GM18507 (cell line): ENCODE measurements at regions not wholly inside any gene's neighbourhood (a gene's known extent, or its start where the extent isn't known, plus 50 kb on each side); places are given as distances from the start of the nearest gene placed in this dataset.
"Not testable (repeated sequence)": the region's sequence is repeated elsewhere in the genome, so short reads cannot be mapped to it uniquely, and the experiment has no call there.

Source experiments
- DNase-seq: peaks from one replicate; pipeline ENCODE4 v3.0.0; 2011; ENCODE audit warnings: low read depth; ENCODE audit not compliant: insufficient read length; ENCODE audit errors: extremely low spot score
- FAIRE-seq: peaks from 2 replicates; lab custom pipeline; 2011; peaks lifted over from hg19 to GRCh38; lab: Jason Lieb, UNC

DNA sequence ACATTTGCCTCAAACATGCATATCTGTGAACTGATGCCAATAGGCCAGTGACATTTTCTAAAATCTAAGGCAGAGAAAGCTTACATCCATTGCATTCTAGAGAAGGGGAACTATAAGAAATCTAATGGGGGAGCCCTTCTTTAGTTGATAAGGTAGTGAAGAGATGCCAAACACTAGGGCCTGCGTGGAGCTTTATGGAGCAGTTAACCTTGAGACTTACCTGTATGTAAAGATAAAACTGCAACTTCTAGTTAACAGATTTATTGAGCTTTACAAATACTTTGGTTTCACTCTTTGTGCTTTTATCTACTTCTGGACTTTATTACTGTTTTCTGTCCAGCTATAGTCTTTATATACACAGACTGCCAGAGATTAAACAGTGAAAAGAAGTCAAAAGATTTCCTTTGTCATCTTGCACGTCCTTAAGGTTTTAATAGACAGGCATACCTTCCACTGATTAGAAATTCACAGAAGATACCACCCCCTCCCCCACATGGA, 457.6 kb downstream of the KLF12 start:
- DNase-seq (no peak), FAIRE-seq (no peak)

DNA sequence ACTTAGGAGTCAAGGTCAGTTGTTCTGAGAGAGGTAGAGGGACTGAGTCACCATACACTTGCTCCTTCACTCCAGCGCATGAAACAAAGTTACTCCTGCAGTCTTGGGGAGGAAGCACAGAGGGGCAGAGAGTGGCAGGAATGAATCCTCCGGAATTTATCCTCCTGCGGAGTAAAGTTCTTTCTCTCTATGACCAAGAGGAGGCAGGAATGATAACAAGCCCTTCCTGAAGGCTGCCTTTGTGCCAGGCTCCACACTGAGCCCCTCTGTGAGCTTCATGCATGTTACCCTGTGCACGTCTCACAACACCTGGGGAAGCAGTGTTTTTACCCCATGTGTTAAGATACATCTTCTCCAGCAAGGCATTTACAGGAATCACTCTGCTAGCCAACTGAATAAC, 458.4 kb downstream of the KLF12 start:
- FAIRE-seq = no peak

DNA sequence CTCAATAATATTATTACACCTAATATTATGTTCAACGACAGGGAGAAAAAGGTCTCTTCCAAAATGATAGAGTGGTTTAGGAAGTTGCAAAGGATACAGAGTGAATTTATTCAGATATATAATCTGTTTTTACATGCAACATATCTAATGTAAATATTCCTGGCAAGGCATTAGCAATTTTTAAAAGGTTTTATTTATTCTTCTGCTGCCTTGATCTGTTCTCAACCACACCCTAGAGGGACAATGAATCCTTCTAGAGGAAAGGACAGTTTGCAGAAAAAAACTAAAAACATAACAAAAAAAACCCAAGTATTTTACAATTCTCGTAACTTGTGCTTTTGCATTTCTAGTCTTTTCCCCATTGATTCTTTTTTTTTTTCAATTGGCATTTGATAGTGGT, 459.6 kb downstream of the KLF12 start:
- no peak for FAIRE-seq

More for the DNA sequence above, 458.4 kb downstream of the KLF12 start:
- no peak for DNase-seq

DNA sequence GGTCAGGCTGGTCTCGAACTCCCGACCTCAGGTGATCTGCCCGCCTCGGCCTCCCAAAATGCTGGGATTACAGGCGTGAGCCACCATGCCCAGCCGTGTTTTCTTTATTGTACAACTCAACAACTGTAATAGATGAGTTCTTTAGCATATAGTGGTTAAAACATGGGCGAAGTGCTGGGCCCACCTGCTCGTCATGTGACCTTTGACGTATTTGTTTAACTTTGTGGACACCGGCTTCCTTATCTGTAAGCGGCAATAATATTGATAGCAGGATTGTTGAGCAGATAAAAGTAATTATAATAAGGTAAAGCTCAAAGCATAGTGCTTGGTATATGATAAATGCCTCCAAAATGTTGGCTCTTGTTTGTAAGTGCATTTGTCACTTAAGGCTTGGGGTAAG, 460.3 kb downstream of the KLF12 start:
- no peak for FAIRE-seq
- DNase-seq = no peak

More for the DNA sequence above, 459.6 kb downstream of the KLF12 start:
- no peak for DNase-seq

DNA sequence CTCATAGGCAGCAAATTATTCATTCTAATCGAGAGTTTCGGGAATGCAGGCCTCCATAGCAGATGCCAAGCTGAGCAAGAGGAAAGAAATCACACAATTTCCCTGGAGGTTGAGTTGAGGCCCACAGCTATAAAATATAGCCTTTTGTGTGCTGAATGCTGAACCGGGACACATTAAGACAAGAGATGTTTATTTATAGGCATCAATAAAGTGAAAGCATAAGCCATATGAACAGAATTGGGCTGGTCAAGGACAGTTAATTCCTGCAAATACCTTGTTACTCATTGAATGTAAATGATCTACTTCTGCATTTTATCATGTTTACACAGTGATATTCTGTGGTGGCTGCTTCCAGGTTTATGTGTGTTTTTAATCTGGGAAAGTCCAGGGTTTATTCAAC, 461.7 kb downstream of the KLF12 start:
- FAIRE-seq = no peak

DNA sequence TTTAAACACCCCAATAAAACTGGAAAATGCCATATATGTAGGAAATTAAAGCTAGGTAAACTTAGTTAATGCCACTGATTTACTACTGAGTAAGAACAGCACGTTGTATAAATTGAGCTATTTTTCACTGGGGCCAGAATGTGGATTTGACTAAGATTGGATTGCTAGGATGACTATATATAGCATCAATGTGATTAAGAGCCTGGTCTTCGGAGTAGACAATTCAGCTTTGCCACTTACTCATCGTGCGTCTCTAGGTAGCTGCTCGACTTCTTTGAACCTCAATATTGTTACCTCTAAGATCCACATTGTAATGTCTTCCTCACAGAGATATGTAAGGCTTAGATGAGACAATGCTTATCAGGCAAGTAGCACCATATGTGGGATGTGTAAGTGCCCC, 462.5 kb downstream of the KLF12 start:
- FAIRE-seq = no peak
- DNase-seq = no peak

More for the DNA sequence above, 461.7 kb downstream of the KLF12 start:
- DNase-seq = no peak

DNA sequence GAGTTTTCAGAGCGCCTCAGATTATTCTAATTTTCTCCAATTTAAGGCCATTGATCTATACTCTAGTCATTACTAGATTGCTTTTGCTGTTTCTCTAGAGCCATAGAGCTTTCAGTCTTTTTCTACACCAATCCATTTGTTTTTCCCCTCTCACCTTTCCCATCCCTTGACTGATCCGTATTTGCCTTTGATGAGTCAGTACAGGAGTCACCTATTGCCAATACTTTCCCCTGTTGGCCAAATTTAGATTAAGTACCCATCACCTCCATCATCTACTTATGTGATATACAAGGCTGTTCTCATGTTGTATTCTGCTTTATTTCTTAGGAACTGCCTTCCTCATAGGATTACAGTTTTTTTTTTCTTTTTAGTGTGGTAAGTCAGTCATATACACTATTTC, 463.2 kb downstream of the KLF12 start:
- FAIRE-seq (no peak), DNase-seq (no peak)

DNA sequence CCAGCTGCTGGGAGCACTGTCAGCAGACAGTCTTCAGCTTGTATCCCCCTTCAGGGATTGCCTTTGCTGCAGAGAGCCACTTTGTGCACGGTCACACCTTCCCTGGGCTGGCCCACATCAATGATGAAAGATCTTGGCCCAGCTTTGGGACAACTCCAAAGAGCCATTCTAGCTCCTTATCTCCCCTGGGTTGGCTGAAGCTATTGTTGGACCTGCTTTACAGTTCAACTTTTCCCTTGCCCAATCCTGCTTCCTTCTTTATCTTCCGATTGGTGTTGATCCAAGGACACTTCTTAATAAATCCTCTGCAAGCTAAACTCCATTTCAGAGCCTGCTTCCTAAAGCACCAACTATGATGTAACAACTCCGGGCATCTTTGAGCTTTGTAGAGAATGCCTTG, 466.4 kb downstream of the KLF12 start:
- no peak for FAIRE-seq
- DNase-seq = no peak

DNA sequence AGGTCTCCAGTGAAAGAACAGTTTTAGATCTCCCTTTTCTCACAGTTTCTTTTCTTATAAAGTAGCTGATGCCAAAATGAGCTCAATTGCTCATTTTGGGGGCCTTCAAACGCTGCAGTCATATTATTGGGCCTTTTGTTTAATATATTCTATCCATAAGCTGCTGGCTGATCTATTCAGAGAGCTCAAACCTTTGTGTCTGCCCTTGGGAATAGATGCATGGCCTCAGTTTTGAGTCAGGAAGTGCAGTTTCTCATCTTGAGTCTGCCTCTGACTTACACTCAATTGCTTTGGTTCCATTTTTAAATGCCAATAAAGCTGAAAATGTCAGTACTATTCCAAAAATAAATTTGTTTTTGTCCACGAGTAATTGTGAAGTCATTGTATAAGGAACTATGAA, 468.9 kb downstream of the KLF12 start:
- no peak for FAIRE-seq
- DNase-seq = no peak

DNA sequence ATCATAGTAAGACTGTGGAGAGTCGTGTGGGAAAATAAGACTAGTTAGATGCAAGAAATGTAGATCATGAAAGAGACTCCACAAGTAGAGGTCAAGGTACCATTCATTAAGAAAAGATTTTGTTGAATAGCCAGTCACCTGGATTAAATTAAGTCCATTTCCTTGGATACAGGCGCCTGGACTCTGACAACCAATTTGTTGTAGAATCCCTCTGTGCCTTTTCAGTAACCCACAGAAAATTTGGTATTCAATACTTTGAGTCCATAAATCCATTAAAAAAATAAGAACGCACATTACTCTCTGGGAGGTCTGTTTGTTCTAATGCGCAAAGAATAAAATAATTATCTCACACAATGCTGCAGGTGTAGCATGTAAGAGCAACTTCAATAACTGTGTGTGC, 469.4 kb downstream of the KLF12 start:
- FAIRE-seq (no peak), DNase-seq (no peak)

DNA sequence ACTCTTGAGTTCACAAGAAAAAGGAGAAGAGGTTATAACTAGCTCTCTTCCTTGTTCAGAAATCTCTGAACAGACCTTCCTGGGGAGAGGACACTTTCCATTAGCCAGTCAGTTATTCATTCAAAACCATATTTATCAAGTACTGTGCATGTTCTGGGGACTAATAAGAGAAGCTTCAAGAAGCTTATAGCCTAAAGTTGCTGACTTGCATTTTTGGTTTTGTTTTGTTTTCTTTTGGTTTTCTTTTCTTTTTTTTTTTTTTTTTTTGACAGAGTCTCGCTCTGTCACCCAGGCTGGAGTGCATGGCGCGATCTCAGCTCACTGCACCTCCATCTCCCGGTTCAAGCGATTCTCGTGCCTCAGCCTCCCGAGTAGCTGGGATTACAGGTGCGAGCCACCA, 471.4 kb downstream of the KLF12 start:
- FAIRE-seq = no peak
- DNase-seq = no peak

DNA sequence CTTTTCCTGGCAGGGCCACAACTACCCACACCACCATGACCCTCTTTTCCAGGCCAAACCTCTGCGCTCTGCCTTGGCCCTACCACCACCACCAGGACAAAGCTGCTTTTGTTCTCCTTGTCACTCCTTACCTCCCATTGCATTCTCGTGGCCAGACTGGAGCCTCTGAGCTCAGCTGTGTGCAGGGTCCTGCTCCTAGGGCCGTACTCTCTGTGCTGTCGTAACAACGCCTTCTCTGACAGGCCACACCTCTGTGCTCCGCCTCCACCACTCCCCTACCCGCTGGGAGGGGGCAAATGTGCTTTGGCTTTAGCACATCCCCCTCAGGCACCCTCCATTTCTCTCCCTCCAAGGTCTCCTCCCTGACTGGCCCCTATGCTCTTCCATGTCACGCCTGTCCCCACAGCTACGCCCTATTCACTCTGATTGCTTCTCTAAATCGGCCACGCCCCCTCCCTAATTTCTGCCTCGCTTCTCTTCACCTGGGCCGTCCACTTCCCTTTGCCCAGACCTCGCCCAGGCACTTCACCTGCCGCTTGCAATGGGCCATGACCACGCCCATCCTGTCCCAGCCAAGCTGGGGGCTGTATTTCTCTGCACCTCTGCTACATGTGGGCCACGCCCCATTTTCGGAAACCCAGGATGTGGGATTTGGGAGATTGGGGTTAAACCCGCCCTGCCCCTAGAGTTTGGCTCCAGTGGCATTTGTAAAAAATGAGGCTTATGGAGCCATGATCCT, 472.3 kb downstream of the KLF12 start:
- DNase-seq = no peak
- no peak for FAIRE-seq

DNA sequence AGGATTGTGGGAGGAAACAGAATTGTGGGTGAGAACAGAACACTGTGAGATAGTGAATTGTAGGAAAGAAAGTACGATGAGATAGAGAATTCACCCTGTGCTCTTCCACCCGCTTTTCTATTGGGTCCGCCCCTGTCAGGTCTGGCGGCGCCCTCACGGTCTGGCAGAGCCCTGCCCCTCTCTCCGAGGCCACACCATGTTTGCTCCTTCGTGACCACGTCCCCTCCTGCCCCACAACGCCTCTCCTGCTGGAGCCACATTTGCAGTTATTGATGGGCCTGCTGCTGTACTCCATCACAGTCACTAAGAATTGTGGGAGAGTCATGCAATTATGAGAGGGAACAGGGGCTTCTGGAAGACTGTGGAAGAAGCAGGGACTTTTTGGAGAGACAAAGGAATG, 473.1 kb downstream of the KLF12 start:
- DNase-seq = no peak
- FAIRE-seq = no peak

DNA sequence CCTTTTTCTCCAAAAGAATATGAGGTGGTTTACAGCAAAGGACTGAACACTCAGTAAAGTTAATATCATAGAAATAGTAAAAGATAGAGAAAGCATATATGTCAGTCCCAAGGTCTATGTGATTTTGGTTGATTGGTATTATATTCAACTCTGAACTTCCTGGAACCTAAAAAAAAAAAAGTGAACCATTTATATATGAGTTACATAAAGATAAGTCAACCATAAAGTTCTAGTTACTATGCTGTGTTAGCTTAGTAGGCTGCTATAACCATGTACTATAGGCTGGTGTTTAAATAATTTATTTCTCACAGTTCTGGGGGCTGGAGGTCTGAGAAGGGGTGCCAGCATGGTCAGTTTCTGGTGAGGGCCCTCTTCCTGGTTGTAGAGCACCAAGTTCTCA, 475.6 kb downstream of the KLF12 start:
- no peak for FAIRE-seq
- DNase-seq = no peak

DNA sequence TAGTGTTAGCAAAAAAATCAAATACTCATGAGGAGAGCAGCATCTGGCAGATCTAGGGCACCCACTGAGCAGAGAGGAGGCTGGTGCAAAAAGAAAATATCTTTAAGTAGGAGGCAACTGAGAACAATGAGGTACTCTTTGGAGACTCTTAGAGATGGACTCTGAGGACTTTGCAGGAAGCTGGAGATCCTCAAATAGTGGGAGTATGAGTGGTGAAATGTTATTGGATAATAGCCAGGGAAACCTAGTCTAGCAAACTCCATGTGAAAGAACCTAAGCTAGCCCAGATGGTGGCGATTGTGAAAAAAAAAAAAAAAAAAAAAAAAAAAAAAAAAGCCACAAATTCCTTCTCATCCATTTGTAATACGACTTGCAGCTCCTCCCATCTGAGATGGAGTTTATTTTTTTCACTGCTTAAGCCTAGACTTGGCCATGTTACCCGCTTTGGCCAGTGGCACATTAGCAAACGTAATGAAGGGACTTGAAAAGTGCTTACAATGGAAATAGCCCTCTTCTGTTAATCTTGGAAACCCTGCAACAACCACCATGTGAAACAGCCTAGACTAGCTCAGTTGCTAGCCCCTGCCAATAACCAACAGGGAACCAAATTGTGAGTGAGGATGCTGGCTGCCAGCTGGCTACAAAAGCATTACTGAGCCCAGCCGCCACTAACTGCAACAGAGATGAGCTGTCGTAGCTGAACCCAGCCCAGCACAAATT, 476.2 kb downstream of the KLF12 start:
- no peak for FAIRE-seq
- DNase-seq = no peak

DNA sequence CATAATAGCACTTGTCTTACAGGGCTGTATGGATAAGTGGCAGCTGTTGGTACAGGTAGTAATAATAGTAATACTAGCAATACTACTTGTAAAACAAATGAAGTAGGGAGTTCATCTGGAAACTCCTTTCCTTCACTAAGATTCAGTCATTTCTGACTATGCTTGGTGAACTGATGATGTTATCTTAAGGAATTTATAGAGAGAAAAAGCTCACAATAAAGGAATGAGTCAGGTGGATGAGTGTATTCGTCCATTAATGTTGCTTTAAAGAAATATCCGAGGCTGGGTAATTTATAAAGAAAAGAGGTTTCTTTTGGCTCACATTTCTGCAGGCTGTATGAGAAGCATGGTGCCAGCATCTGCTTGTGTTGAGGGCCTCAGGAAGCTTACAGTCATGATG, 477.3 kb downstream of the KLF12 start:
- no peak for FAIRE-seq
- no peak for DNase-seq

DNA sequence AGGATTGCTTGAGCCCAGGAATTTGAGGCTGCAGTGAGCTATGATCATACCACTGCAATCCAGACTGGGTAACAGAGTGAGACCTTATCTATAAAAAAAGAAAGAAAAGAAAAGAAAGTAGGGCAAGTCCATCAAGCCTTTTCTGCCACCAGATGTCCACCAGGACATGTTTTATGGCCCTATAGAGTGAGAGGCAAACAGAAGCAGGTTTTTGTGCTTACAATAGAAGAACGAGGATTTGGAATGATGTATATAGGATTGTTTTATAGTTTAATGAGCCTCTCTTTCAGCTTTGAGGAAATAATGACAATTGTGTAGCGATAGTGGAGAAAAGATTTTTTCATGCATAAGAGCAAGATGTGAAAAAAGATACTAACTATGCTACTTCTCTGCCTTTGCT, 480.5 kb downstream of the KLF12 start:
- FAIRE-seq (no peak), DNase-seq (no peak)

DNA sequence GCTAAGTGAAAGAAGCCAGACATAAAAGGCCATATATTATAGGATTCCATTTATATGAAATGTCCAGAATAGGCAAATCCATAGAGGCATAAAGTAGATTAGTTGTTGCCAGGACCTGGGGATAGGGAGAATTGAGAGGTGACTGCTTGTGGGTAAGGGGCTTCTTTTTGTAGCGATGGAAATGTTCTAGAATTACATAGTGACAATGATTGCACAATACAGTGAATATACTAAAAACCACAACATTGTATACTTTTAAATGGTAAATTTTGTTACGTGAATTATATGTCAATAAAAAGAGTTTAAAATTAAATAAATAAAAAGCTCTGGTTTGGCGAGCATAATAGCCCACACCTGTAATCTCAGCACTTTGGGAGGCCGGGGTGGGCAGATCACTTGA, 486.8 kb downstream of the KLF12 start:
- no peak for FAIRE-seq

DNA sequence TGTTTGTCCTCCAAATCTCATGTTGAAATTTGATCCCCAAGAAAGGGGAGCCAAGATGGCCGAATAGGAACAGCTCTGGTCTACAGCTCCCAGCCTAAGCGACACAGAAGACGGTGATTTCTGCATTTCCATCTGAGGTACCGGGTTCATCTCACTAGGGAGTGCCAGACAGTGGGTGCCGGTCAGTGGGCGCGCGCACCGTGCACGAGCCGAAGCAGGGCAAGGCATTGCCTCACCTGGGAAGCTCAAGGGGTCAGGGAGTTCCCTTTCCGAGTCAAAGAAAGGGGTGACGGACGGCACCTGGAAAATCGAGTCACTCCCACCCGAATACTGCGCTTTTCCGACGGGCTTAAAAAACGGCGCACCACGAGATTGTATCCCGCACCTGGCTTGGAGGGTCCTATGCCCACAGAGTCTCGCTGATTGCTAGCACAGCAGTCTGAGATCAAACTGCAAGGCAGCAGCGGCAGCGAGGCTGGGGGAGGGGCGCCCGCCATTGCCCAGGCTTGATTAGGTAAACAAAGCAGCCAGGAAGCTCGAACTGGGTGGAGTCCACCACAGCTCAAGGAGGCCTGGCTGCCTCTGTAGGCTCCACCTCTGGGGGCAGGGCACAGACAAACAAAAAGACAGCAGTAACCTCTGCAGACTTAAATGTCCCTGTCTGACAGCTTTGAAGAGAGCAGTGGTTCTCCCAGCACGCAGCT, 493.6 kb downstream of the KLF12 start:
- not testable (repeated sequence) for FAIRE-seq

More for the DNA sequence above, 486.8 kb downstream of the KLF12 start:
- DNase-seq = no peak

DNA sequence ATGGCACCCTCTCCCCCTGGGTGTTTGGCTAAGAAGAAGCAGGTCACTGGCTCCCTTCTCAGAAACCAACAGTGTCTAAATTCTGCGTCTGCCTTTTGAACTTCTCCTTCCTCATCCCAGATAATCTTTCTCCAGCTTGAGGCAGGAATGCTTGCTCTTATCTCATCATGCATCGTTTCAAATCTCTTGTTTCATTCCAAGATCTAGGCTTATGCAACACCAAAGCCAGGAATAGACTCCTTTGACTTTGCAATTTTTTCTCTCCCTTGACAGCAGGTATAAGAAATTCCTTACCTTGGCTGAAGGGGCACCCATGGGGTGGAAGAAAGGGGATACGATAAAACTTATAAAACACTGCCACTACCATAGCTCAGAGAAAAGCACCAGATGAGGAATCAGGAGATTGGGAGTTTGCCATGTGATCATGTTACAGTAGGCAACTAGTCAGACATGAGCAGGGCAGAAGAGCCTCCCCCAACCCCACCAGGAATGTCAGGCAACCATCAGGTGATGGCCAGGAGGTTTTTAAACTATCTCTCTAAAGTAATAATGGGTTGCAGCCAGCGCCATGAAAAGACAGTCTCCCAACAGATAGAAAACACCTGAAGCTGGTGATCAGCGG, 498.9 kb downstream of the KLF12 start:
- FAIRE-seq (no peak), DNase-seq (no peak)

More for the DNA sequence above, 493.6 kb downstream of the KLF12 start:
- DNase-seq = not testable (repeated sequence)
